HG03045 (cell line): ENCODE measurements at regions not wholly inside any gene's neighbourhood (a gene's known extent, or its start where the extent isn't known, plus 50 kb on each side); places are given as distances from the start of the nearest gene placed in this dataset.
"Not testable (repeated sequence)": the region's sequence is repeated elsewhere in the genome, so short reads cannot be mapped to it uniquely, and the experiment has no call there.

Experiments
- ATAC-seq: cut with Tn5 transposase; IDR thresholded peaks from one replicate; pipeline ENCODE4 v1.9.1; 2021; ENCODE audit warnings: mild to moderate bottlenecking, moderate library complexity; ENCODE audit not compliant: unreplicated experiment

- ATAC-seq, result no peak
Measured at GRCh38 chr5:68834491-68834981, 259.3 kb upstream of the SLC30A5 start.

GRCh38 chr5:68838157-68838718 is 255.6 kb upstream of the SLC30A5 start:
- no peak for ATAC-seq

- ATAC-seq, result no peak
Measured at GRCh38 chr5:68839019-68839552, 254.7 kb upstream of the SLC30A5 start.

DNA sequence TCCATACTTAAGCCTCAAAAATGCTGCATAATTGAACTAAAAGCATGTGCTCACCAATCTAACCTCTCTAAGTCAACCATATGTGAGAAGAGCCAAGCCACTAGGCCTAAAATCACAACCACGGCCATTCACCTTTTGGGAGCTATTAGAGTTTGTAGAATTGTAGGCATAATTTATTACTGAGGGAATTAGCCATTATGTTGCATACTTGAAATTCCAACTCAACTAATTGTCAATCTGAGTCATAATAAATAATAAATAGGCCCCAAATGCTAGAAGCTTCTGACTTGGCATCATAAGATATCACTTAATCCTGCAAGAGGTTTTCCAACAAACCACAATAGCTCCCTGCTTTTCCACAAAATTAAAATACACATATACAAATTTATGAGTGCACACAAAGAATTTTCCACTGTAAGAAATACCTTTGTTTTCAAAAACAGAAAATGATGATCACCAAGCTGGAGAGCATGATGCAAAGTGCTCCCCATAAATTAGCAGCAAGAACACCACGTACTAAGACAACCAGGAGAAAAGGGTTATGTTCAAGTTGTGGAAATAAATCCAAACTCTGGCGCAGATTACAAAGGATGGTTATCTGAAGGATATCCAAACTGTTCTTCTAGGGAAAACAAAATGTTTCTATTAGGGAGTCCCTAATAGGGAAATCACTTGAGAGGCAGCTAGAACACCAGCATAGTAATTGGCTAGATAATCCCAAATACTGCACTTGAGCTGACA is 250.0 kb upstream of the SLC30A5 start:
- ATAC-seq, result no peak

DNA sequence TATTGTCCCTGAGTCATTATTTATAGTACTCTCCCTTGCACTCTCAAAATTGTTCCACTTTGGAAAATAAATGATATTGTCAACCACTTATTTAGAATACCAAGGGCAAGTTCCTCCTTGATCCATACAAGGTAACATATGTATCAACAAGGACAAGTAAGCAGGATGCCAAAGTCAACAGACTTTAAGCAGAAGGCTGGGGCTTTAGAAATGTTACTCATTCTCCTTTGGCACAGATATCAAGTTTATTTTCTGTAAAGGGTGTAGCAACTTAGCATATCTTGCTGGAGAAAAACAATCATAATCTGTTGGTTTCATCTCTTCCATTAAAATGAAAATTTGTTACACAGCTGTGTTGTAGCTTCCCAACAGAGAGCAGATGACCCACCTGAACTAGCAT is 248.7 kb upstream of the SLC30A5 start:
- ATAC-seq, result no peak

DNA sequence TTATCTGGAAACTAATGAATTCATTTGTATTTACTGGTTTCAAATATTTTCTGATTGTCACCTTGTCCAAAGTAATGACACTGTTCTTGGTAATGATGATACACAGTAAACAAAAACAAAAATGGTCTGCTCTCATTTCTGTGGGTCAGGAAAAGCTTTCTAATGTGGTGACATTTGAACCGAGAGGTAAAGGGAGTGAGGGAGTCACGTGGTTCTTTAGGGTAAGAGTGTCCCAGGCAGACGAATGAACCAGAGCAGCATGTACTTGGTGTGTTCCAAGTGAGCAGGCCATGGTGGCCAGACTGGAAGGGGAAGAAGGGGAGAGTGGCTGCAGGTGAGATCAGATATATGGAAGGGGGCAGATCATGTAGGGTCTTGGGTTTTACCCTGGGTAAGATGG is 247.0 kb upstream of the SLC30A5 start:
- ATAC-seq, result no peak

DNA sequence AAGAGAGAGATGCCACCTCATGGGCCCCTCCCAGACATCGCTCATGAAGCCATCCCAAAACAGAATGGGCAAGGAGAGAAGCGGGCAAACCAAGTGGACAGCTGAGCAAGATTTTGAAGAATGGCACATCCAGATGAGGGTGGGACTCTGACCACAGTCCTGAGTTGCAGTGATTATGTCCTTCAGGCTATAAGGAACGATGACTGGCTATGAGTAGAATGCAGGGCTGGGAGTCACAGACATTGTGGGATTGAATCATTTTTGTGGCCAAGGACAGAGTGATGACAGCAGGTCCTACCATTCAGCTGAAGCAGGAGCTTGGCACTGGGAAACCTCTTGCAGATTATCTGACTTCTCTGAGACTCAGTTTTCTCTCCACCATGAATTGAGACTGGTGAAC is 245.7 kb upstream of the SLC30A5 start:
- no peak for ATAC-seq

GRCh38 chr5:68849103-68849502 is 244.7 kb upstream of the SLC30A5 start:
- no peak for ATAC-seq

- no peak for ATAC-seq
Measured at GRCh38 chr5:68849906-68850305, 243.9 kb upstream of the SLC30A5 start.

DNA sequence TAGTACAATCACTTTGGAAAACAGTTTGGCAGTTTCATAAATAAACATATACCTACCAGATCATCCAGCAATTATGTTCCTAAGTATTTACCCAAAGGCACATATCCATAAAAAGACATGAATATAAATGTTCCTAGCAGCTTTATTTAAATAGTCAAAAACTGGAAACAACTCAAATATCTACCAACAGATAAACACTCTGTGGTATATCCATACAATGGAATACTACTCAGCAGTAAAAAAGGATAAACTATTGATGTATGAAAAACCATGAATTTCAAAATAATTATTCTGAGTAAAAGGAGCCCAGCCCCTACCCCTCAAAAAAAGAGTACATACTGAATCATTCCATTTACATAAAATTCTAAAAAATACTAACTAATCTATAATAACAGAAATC is 232.7 kb upstream of the SLC30A5 start:
- ATAC-seq, result no peak

DNA sequence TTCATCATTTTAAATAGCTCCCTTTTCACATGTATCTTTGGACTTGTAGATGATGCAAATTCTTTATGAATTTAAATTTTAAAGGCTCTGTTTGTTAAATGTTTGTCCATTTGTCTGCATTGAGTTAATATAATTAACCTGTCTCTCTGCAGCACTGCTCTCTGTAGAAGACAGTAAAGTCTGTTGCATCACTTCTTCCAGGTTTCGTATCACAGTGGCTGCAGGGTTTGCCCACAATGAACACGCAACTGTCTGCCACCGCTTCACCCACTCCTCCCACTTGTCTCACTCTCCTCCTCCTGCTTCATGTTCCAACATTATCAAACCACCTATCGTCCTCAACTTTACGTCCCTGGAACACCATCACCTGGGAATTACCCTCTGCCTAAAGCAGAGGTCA is 231.3 kb upstream of the SLC30A5 start:
- ATAC-seq, result no peak

DNA sequence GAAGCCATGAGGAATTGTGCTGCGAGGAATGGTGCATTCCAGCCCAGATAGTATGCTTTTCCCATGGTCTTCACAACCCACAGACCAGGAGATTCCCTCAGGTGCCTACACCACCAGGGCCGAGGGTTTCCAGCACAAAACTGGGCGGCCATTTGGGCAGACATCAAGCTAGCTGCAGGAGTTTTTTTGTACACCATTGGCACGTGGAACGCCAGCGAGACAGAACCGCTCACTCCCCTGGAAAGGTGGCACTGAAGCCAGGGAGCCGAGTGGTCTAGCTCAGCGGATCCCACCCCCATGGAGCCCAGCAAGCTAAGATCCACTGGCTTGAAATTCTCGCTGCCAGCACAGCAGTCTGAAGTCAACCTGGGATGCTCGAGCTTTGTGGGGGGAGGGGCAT is 228.6 kb upstream of the SLC30A5 start:
- not testable (repeated sequence) for ATAC-seq

GRCh38 chr5:68872088-68872839 is 221.6 kb upstream of the SLC30A5 start:
- ATAC-seq, result no peak

DNA sequence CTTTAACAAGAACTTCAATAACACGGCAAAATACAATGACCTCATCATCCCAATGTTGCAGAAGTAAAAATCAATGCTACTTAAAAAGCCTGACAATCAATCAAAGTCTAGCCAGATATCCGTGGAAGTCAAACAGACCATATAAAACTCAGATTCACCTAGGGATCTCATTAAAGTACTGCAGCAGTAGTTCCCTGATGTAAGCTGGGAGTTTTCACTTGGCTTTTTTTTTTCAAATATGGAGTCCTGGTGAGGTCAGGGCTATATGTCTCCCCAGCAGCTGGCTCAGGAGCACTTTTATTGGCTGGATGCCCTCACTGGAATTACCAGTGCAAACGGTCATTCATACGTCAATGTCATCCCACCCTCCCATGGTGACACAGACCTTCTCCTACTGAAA is 220.6 kb upstream of the SLC30A5 start:
- ATAC-seq, result no peak

- no peak for ATAC-seq
Measured at GRCh38 chr5:68875351-68875750, 218.5 kb upstream of the SLC30A5 start.

GRCh38 chr5:68883436-68883835 is 210.4 kb upstream of the SLC30A5 start:
- ATAC-seq, result no peak

DNA sequence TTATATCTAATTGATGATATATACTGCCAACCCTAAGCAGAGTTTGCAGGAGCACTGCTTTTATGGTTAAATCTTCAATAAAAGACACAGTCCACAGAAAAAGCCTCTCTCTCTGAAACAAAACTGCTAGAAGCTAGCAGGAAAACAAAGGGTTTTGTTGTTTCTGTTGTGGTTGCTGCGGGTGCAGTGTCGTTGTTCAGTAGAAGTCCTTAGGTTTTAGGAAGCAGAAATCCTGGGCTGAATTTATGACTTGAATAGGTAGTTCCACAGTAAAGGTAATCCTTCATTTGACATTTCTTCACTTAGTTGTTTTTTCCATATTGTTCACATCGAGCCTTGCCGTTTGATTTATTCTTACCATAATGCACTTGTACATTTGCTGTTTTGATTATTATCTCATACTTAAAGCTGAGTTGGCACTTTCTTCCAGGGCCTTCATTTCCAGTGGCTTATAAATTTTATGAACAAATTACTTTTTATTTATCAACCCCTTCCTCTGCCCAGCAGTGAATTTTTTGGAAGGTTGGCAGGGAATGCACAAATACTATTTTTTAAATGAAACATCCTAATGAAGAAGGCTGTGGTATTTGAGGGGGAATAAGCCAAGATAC is 209.6 kb upstream of the SLC30A5 start:
- ATAC-seq, result no peak

GRCh38 chr5:68884883-68885282 is 208.9 kb upstream of the SLC30A5 start:
- ATAC-seq, result no peak

- no peak for ATAC-seq
Measured at GRCh38 chr5:68886814-68887213, 207.0 kb upstream of the SLC30A5 start.

DNA sequence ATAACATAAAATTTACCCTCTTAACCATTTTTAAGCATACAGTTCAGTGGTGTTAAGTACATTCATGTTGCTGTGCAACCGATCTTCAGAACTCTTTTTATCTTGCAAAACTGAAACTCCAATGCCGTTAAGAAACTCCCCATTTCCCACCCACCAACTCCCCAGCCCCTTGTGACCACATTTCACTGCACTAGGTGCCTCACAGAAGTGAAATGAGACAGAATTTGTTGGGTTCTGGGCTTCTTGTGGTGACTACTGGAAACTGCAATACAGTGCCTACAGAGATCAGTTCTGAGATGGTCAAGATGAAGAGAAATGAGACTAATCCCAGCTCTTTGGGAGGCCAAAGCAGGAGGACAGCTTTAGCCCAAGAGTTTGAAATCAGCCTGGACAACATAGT is 202.1 kb upstream of the SLC30A5 start:
- ATAC-seq, result no peak

DNA sequence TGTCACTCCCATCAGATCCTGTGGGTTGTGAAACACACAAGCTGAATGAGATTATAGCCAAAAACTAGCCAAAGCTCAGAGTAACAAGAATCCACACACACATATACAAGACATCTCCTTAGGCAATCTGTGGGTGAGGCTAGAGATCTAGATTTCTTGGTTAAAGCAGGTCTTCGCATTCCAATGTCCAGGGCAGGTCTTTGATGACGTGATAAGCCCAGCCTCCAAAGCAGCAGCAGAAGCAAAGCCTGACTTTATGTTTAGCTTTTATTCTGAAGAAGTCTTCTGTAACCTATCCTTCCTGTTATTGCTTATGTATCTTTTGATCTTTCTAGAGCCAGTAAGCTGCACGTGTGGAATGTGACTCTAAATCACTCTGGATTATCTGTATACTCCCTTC is 199.1 kb upstream of the SLC30A5 start:
- no peak for ATAC-seq
